DMS79 treated with DMSO at 0.1 percent for 48 hours (cell line): ENCODE measurements at regions not wholly inside any gene's neighbourhood (a gene's known extent, or its start where the extent isn't known, plus 50 kb on each side); places are given as distances from the start of the nearest gene placed in this dataset.

Source experiments
- DNase-seq: peaks from one replicate; lab custom pipeline; 2025; lab: John Stamatoyannopoulos, UW

GRCh38 chr7:80403686-80404241, 108.1 kb downstream of the GNAT3 start:
- no peak for DNase-seq

- DNase-seq: no peak
These were observed 110.2 kb downstream of the GNAT3 start for GRCh38 chr7:80401708-80402107.

DNA sequence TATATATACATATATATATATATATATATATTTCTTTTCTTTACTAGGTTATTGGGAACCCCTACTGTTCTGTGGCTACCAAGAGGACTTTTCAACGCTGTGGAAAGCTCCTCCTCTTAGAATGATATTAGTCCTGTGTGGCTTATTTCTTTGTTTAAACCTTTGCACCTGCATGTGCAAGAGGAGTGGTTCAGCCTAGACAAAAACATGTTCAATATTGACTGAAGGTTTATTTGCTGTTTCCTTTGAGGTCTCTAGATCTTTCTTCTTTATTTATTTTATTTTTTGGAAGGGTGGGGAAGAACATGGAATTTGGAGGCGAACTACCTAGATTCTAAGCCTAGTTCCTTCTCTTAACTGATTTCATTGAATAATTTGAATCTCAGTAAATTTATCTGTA, 118.1 kb downstream of the GNAT3 start:
- DNase-seq: no peak

- DNase-seq: no peak
These were observed 119.4 kb downstream of the GNAT3 start for GRCh38 chr7:80392229-80393169.

DNA sequence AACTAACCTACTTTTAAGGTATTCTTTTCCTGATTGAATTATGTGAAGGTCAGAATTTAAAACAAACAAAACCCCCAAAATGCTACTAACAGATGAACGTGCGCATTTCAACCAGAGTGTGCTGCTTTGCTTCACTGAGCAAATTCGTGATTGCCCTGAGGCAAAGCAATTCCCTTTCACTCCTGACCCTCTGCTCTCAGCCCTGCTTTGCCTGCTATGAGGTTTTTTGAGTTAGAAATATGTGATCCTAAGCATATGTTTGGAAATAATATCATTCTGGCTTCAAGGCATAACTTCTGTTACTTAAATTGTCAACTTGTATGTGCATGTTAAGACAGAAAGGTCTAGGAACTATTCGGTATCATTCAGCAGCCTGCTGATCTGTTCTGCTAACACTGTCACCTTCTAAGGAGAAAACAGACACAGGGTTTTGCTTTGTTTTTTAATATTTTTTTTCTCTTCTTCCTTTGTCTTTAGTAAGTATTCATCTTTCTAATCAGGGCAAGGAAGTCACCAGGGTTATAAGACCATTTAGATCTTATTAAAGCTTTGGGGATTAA, 124.2 kb downstream of the GNAT3 start:
- no peak for DNase-seq

DNA sequence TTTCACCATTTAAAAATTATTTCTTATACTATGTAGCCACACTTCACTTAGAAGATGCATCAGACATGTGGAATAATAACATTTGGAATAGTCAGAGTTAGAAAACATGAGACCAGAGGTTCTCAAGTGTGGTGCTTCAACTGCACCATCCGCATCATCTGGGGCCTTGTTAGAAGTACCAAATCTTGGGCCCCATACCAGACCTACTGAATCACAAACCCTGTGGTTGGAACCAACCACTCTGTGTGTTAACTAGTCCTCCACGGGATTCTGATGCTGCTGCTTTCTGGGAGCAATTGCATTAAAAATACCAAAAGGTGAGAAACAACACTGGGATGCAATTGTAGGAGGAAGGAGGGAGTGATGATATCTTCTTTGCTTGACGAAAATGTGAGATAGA, 125.2 kb downstream of the GNAT3 start:
- DNase-seq: no peak

- no peak for DNase-seq
These were observed 126.4 kb downstream of the GNAT3 start for GRCh38 chr7:80385508-80385907.

GRCh38 chr7:80380957-80381356, 130.9 kb downstream of the GNAT3 start:
- no peak for DNase-seq

DNA sequence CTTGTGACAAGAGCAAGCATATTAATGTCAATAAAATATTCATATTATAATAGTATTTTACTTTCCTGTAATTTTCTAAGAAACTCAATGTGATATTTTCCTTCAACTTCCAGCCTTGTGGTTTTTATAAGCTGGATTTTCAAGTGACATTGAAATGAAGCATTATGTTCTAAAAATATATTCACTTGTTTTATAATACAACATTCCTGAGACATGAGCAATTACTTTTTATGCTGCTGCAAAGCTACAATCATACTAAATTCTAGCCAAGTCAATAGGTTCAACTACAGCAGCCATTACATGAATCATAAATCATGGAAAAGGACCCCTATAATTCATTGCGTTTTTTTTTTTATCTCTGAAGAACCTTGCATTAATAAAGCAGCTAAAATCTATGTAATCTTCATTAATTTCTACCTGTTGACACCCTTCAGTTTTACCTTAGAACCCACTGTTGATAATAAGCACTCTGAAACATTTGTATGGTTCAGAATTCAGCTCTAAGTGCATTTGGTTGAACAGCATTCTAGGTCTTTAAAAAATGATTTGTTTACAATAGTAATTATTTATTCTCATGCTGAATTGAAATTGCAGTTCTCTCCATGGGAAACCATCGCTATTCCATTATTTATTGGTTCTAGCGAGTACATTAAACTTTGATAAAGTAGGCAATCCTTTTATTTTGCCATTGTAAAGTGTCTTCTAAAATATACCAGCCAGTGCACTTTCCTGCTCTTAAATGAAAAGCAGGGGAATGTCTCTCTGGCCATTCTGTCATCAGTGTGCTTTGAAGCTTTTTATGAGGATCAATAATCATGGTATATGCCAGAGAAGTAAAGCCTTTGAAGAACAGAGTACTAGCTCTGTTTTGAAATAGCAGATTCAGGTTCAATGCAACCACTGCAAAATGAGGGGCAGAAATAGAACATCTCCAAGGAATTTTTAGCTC, 132.6 kb downstream of the GNAT3 start:
- no peak for DNase-seq

DNA sequence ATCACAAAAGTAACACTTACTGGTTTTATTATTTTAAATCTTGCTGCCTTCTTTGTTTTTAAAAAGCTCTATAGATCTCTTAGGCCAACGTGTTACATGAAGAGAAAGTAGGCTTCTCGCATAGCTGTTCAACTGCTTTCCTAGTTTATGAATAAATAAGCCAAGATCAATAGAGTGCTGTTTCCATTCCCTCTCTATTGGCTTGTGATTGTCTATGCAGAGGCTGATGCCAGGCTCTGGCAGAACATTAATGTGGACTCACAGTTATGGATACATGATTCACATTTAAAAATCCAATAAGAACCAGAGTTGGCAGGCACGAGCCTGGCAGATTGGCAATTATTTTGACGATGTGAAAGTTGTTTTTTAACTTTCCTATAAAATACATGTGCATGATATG, 137.5 kb downstream of the GNAT3 start:
- DNase-seq: no peak

DNA sequence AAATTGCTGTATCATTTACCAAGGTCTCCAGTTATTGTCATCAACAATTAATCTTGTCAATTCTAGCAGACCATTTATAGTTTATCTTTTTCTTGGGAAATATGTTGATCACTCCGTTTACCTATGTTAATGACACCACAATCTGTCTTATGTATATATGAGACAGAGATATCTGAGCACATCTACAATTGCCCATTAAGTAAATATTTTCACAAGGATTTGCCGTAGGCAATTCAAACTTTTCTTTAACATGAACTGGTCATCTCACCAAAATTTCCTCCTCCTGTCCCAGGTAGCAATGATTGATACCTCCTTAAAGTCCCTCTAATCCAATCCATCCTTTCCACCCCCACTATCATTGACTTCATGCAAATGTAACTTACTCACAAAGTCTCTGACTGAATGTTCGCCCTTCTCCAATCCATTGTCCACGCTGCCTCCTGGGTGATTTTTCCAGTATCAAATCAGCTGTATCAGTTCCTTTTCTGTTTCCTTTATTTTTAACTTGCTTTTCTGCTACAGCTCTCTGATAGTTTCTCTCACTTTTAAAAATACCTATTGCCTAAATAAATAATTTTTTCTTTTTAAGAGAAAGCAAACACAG, 138.3 kb downstream of the GNAT3 start:
- DNase-seq: no peak

DNA sequence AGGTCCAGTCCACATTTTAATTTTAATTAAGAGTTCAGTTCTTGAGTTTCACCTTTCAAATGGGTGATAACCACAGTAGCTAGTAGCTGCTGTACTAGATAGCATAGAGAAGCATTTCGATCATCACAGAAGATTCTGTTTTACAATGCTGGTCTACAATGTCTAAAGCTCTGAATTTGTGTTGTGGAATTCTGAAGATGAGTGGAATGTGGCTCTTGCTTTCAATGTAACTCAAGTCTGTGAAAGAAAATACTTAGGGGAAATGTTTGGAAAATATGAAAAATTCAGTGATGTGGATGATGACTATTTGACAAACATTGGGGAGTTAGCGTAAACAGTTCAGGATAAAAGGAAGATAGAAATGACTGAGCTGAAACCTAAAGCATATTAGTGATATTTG, 139.4 kb downstream of the GNAT3 start:
- DNase-seq: no peak

GRCh38 chr7:80370587-80370986, 141.3 kb downstream of the GNAT3 start:
- no peak for DNase-seq

DNA sequence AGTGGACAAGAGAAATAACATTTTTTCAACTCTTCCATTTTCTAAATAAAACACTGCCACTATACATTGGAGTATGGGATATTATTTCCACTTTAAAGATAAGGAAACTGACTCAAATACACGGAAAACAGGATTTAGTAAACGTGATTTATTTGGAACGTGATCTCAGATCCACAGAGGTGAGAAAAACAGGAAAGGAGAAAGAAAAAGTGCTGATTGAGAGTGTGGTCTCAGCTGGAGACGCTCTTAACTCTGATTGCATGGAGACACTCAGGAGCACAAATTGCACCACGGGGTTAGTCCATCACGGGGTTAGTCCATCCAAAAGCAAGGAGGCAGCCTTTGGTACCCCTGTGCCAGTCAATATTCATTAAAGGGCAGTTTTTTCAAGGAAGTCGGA, 142.5 kb downstream of the GNAT3 start:
- DNase-seq: no peak

GRCh38 chr7:80362677-80363076, 149.2 kb downstream of the GNAT3 start:
- DNase-seq: no peak

GRCh38 chr7:80362010-80362618, 149.8 kb downstream of the GNAT3 start:
- DNase-seq: no peak

- no peak for DNase-seq
These were observed 152.4 kb downstream of the GNAT3 start for GRCh38 chr7:80359476-80359875.

- DNase-seq: no peak
These were observed 152.8 kb downstream of the GNAT3 start for GRCh38 chr7:80359029-80359428.

GRCh38 chr7:80357530-80357929, 154.3 kb downstream of the GNAT3 start:
- DNase-seq: no peak

DNA sequence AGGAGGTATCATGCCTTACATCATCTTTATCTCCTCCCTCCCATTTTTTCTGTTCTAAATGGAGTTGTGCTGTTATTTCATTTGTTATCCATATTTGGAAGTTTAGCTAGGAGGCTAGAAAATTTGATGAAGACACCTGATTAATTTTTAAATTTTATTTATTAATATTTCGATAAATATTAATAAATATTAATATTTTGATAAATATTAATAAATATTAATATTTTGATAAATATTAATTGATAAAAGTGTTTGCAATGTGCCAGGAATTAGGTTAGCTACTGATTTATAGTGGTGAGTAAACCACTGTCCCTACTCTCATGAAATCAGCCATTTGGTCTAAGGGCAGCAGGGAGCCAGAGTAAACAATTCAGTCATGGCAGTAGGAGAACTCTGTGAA, 161.4 kb downstream of the GNAT3 start:
- no peak for DNase-seq

- no peak for DNase-seq
These were observed 163.6 kb downstream of the GNAT3 start for GRCh38 chr7:80348223-80348622.
